Activated CD4-positive, alpha-beta memory T cell treated with anti-CD3 and anti-CD28 coated beads for 36 hours (primary cell): ENCODE measurements at regions not wholly inside any gene's neighbourhood (a gene's known extent, or its start where the extent isn't known, plus 50 kb on each side); places are given as distances from the start of the nearest gene placed in this dataset.
A peak's percentile ranks its signal among the peaks of the same experiment; 100 is the strongest.
"Not testable (repeated sequence)": the region's sequence is repeated elsewhere in the genome, so short reads cannot be mapped to it uniquely, and the experiment has no call there.

Experiments used
- CTCF ChIA-PET: fragments of 350-600 bp; sonication (Branson Sonifier 250); formaldehyde crosslinking; loops from one replicate; lab custom pipeline; 2021; ENCODE audit warnings: antibody characterized with exemption, inconsistent platforms; lab: Charles Lee
- POLR2A ChIA-PET: fragments of 350-600 bp; sonication (Branson Sonifier 250); formaldehyde crosslinking; loops from one replicate; lab custom pipeline; 2021; ENCODE audit warnings: antibody characterized with exemption; lab: Charles Lee
- DNase-seq: peaks from one replicate; pipeline ENCODE4 v3.0.0-alpha.2; 2020
- H3K27ac Mint-ChIP-seq: one replicate; pipeline ENCODE4 v1.8.0; 2021; ENCODE audit warnings: mixed read lengths
- H3K27me3 Mint-ChIP-seq: one replicate; pipeline ENCODE4 v1.8.0; 2021; ENCODE audit warnings: mixed read lengths
- H3K36me3 Mint-ChIP-seq: one replicate; pipeline ENCODE4 v1.8.0; 2021; ENCODE audit warnings: mixed read lengths
- H3K4me1 Mint-ChIP-seq: one replicate; pipeline ENCODE4 v1.8.0; 2021; ENCODE audit warnings: low read depth, mixed read lengths
- H3K4me3 Mint-ChIP-seq: one replicate; pipeline ENCODE4 v1.8.0; 2021; ENCODE audit warnings: mild to moderate bottlenecking, mixed read lengths
- H3K9me3 Mint-ChIP-seq: one replicate; pipeline ENCODE4 v1.8.0; 2021; ENCODE audit warnings: mixed read lengths
- intact Hi-C: fragments of 100-400 bp; cut with micrococcal nuclease; formaldehyde crosslinking; loops from one replicate; pipeline ENCODE4 v1.15.1; 2023

- DNase-seq, result no peak
- CTCF ChIA-PET, result no interaction called here
- Mint-ChIP-seq H3K27me3 (peaks cover 3% of the 10 kb centered on the region), H3K27ac (no peak overlapping the region), H3K4me3 (no peak overlapping the region), H3K36me3 (no peaks in the 10 kb centered on the region), H3K4me1 (peaks cover 24% of the 10 kb centered on the region), H3K9me3 (no peaks in the 10 kb centered on the region)
- POLR2A ChIA-PET, result no interaction called here
- intact Hi-C loops, result no loop called here
Measured at GRCh38 chr13:39822437-39822836, 167.0 kb downstream of the COG6 start.

- H3K27me3 Mint-ChIP-seq, result peaks cover 3% of the 10 kb centered on the region
- CTCF ChIA-PET, result no interaction called here
- H3K27ac Mint-ChIP-seq, result no peak overlapping the region
- intact Hi-C loops, result no loop called here
- peaks cover 24% of the 10 kb centered on the region for H3K4me1 Mint-ChIP-seq
- POLR2A ChIA-PET, result no interaction called here
- peak overlapping the region; percentile 68 for H3K4me3 Mint-ChIP-seq
- no peaks in the 10 kb centered on the region for H3K36me3 Mint-ChIP-seq
- H3K9me3 Mint-ChIP-seq, result peaks cover 3% of the 10 kb centered on the region
- no peak for DNase-seq
Measured at GRCh38 chr13:39823063-39823713, 167.7 kb downstream of the COG6 start.

DNA sequence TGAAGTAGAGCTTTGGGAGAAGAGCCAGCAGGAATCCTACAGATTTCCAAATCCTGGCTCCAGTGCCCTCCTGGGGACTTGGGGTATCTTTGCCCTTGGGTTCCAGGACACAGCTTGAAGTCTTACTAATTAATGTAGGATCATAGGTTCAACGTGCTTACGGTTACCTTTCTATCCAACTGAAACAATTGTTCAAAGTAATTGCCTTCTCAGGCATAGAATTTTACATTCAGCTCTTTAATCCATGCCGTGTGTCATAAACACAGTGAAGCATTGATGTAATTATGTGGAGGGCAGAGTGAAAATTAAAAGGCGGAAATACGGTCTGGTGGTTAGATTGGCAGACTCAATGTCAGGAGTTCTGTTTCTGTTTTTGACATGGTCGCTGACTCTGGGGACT lies 170.4 kb downstream of the COG6 start:
- ChIA-PET POLR2A (no interaction called here), CTCF (no interaction called here)
- intact Hi-C loops, result no loop called here
- Mint-ChIP-seq H3K27me3 (peaks cover 3% of the 10 kb centered on the region), H3K9me3 (peaks cover 15% of the 10 kb centered on the region), H3K4me1 (peaks cover 24% of the 10 kb centered on the region), H3K27ac (no peak overlapping the region), H3K36me3 (no peaks in the 10 kb centered on the region), H3K4me3 (no peak overlapping the region)
- no peak for DNase-seq

DNA sequence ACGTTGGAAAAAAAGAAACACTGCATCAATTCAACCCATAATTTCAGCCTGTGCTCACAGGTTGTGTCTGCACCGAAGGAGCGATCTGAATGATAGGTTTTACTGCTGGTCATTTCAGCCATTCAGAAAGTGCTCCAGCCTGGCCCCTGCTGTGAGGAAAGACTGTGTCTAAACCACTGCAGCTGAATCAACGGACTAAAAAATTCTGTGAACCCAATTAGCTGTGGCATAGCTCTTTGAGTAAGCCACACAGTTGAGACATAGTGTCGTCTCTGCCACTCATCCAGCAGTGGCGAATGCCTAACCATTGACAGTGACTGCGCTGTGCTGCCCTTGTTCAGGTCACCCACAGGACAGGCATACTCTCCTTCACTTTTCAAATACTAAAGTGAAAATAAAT lies 179.8 kb downstream of the COG6 start:
- Mint-ChIP-seq H3K27ac (no peak overlapping the region), H3K4me3 (no peak overlapping the region), H3K4me1 (peaks cover 3% of the 10 kb centered on the region), H3K36me3 (no peaks in the 10 kb centered on the region), H3K27me3 (peaks cover 3% of the 10 kb centered on the region), H3K9me3 (no peaks in the 10 kb centered on the region)
- intact Hi-C loops, result no loop called here
- POLR2A ChIA-PET, result no interaction called here
- DNase-seq, result no peak
- CTCF ChIA-PET, result interaction anchor here (0.6 kb wide), 1 partner anchor 1070 kb away, joined by 3 read pairs; no protein-coding TSS in a partner anchor

- Mint-ChIP-seq H3K27ac (no peak overlapping the region), H3K9me3 (no peaks in the 10 kb centered on the region), H3K4me1 (peaks cover 3% of the 10 kb centered on the region), H3K27me3 (peaks cover 3% of the 10 kb centered on the region), H3K36me3 (no peaks in the 10 kb centered on the region), H3K4me3 (no peak overlapping the region)
- intact Hi-C loops, result no loop called here
- ChIA-PET CTCF (no interaction called here), POLR2A (interaction anchor here (0.8 kb wide), 1 partner anchor 528 kb away, joined by 3 read pairs; no protein-coding TSS in a partner anchor)
- no peak for DNase-seq
Measured at GRCh38 chr13:39836038-39836437, 180.6 kb downstream of the COG6 start.

GRCh38 chr13:39837866-39838265 lies 182.4 kb downstream of the COG6 start:
- DNase-seq, H3K36me3 Mint-ChIP-seq, H3K27ac Mint-ChIP-seq, CTCF ChIA-PET, intact Hi-C loops, POLR2A ChIA-PET, H3K9me3 Mint-ChIP-seq, H3K4me3 Mint-ChIP-seq, H3K4me1 Mint-ChIP-seq, H3K27me3 Mint-ChIP-seq: not testable (repeated sequence)

DNA sequence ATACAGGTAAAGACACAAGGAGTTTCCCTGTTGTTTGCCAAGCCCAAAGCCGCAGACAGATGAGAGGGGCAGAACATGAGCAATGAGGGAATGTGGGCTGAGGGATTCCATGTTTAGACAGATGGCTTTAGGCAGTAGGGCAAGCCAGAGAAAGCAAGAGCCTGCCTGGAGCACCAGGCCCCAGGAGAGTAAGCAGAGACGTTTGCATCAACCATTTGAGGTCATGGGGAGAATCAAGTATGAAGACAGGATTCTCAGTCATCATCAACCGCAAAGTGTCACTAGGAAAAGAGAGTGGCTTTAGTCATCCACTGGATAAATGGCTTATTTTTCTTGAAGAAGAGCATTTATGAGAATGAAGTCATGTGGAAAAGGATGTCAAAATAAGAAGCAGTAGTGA lies 184.7 kb downstream of the COG6 start:
- DNase-seq, result no peak
- POLR2A ChIA-PET, result no interaction called here
- Mint-ChIP-seq H3K36me3 (no peaks in the 10 kb centered on the region), H3K27ac (no peak overlapping the region), H3K27me3 (no peaks in the 10 kb centered on the region), H3K4me1 (peaks cover 3% of the 10 kb centered on the region), H3K4me3 (no peak overlapping the region), H3K9me3 (no peaks in the 10 kb centered on the region)
- CTCF ChIA-PET, result no interaction called here
- intact Hi-C loops, result no loop called here

DNA sequence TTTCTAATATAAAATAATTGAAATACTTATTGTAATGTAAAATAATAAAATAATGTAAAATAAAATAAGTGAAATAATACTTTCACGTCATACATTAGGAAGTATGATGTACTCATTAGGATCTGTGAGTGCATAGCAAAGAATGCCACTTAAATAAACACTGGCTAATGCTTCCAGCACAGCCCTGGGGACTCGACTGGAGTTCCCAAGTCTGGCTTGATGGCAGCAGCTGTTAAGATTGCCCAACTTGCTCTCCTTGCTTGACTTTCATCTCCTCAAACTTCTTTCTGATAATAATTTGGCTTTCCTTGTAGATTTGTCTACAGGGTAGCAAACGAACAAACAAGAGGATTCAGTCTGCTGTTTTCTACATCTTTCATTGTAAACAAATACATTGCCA lies 191.9 kb downstream of the COG6 start:
- Mint-ChIP-seq H3K27me3 (no peaks in the 10 kb centered on the region), H3K4me3 (no peak overlapping the region)

GRCh38 chr13:39855236-39855635 lies 199.8 kb downstream of the COG6 start:
- CTCF ChIA-PET, result no interaction called here

More for the DNA sequence above, 191.9 kb downstream of the COG6 start:
- Mint-ChIP-seq H3K9me3 (peaks cover 10% of the 10 kb centered on the region), H3K4me1 (no peaks in the 10 kb centered on the region), H3K27ac (no peak overlapping the region), H3K36me3 (peaks cover 5% of the 10 kb centered on the region)
- ChIA-PET CTCF (no interaction called here), POLR2A (no interaction called here)
- intact Hi-C loops, result no loop called here
- no peak for DNase-seq

GRCh38 chr13:39856714-39857113 lies 201.3 kb downstream of the COG6 start:
- Mint-ChIP-seq H3K4me3 (no peak overlapping the region), H3K27me3 (peaks cover 13% of the 10 kb centered on the region), H3K36me3 (peaks cover 10% of the 10 kb centered on the region), H3K9me3 (peaks cover 14% of the 10 kb centered on the region), H3K4me1 (no peaks in the 10 kb centered on the region), H3K27ac (no peak overlapping the region)
- ChIA-PET CTCF (no interaction called here), POLR2A (no interaction called here)
- intact Hi-C loops, result no loop called here
- no peak for DNase-seq

More at GRCh38 chr13:39855236-39855635, 199.8 kb downstream of the COG6 start:
- Mint-ChIP-seq H3K27ac (no peak overlapping the region), H3K4me3 (no peak overlapping the region), H3K36me3 (peaks cover 12% of the 10 kb centered on the region), H3K9me3 (peaks cover 18% of the 10 kb centered on the region), H3K4me1 (no peaks in the 10 kb centered on the region), H3K27me3 (peaks cover 13% of the 10 kb centered on the region)
- POLR2A ChIA-PET, result no interaction called here
- intact Hi-C loops, result no loop called here
- no peak for DNase-seq

- ChIA-PET POLR2A (no interaction called here), CTCF (no interaction called here)
- no peak for DNase-seq
- Mint-ChIP-seq H3K27me3 (peaks cover 13% of the 10 kb centered on the region), H3K9me3 (no peaks in the 10 kb centered on the region), H3K27ac (no peak overlapping the region), H3K4me3 (no peak overlapping the region), H3K36me3 (no peaks in the 10 kb centered on the region), H3K4me1 (no peaks in the 10 kb centered on the region)
- intact Hi-C loops, result no loop called here
Measured at GRCh38 chr13:39858794-39859193, 203.3 kb downstream of the COG6 start.

DNA sequence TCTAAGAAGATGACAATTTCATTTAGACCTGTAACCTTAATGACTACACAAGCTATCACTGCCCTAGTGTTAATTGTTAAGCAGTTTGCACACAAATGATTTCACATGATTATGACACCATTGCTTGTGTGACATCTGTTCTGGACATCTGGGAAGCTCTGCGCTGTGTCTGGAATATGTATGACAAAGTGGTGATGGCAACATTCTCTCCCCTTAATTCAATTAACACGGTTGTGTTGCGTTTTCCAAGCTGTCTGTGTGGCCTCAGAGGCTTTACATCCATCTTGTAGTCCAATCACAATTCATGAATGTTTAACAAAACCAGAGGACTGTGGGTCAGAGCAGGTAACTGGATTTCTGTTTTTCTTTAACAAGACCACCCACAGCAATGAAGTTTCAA lies 204.4 kb downstream of the COG6 start:
- H3K36me3 Mint-ChIP-seq, result no peaks in the 10 kb centered on the region
- H3K27ac Mint-ChIP-seq, result no peak overlapping the region
- H3K9me3 Mint-ChIP-seq, result no peaks in the 10 kb centered on the region
- ChIA-PET CTCF (interaction anchor here (1.2 kb wide), 1 partner anchor 25 kb away, joined by 3 read pairs; no protein-coding TSS in a partner anchor), POLR2A (no interaction called here)
- H3K27me3 Mint-ChIP-seq, result peaks cover 13% of the 10 kb centered on the region
- intact Hi-C loops, result no loop called here
- DNase-seq, result no peak
- no peak overlapping the region for H3K4me3 Mint-ChIP-seq
- no peaks in the 10 kb centered on the region for H3K4me1 Mint-ChIP-seq

DNA sequence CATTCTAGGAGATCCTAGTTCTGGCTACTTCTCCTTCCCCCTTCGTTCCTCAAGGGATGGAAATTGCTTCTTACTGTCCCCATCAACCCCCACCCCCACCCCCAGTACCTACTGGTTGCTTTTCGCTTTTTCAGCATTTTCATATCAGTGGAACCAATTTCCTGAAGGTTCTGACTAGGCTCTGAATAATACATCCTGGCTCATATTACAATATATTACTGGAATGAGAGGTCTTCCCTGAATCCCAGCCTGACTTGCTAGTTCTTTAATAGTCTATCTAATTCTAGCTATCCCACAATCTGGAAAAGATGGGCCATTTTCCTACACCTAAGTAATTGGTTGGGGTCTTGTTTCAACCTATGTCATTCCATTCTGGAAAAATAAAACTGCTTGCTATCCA lies 207.4 kb downstream of the COG6 start:
- intact Hi-C loops, result no loop called here
- POLR2A ChIA-PET, result no interaction called here
- Mint-ChIP-seq H3K27ac (no peak overlapping the region), H3K4me1 (peaks cover 8% of the 10 kb centered on the region), H3K36me3 (no peaks in the 10 kb centered on the region), H3K4me3 (no peak overlapping the region), H3K27me3 (peaks cover 2% of the 10 kb centered on the region), H3K9me3 (no peaks in the 10 kb centered on the region)
- CTCF ChIA-PET, result no interaction called here
- DNase-seq, result no peak
